Fibroblast of skin of left quadriceps (primary cell): ENCODE measurements at regions not wholly inside any gene's neighbourhood (a gene's known extent, or its start where the extent isn't known, plus 50 kb on each side); places are given as distances from the start of the nearest gene placed in this dataset.

Experiments
- DNase-seq, 2 experiments: peaks; one replicate each; pipeline ENCODE4 v3.0.0-alpha.2; 2013; ENCODE audit warnings: low read depth in 2 of 2

- DNase-seq = no peak
These were observed 386.8 kb upstream of the PTPRD start for GRCh38 chr9:10999646-11000045.

GRCh38 chr9:11001546-11001945 is 388.7 kb upstream of the PTPRD start:
- DNase-seq = no peak

GRCh38 chr9:11002705-11003104 is 389.9 kb upstream of the PTPRD start:
- no peak for DNase-seq

- DNase-seq = no peak
These were observed 391.0 kb upstream of the PTPRD start for GRCh38 chr9:11003836-11004235.

GRCh38 chr9:11011696-11012095 is 398.9 kb upstream of the PTPRD start:
- no peak for DNase-seq

- DNase-seq = no peak
These were observed 403.3 kb upstream of the PTPRD start for GRCh38 chr9:11016081-11016480.

GRCh38 chr9:11023201-11023600 is 410.4 kb upstream of the PTPRD start:
- no peak for DNase-seq

GRCh38 chr9:11025775-11026174 is 413.0 kb upstream of the PTPRD start:
- no peak for DNase-seq

- no peak for DNase-seq
These were observed 425.6 kb upstream of the PTPRD start for GRCh38 chr9:11038366-11038765.

- DNase-seq = no peak
These were observed 426.2 kb upstream of the PTPRD start for GRCh38 chr9:11039006-11039405.

- DNase-seq = no peak
These were observed 432.8 kb upstream of the PTPRD start for GRCh38 chr9:11045589-11045988.

GRCh38 chr9:11063263-11063662 is 450.5 kb upstream of the PTPRD start:
- DNase-seq = no peak

GRCh38 chr9:11064909-11065308 is 452.1 kb upstream of the PTPRD start:
- DNase-seq = no peak

- DNase-seq = no peak
These were observed 459.4 kb upstream of the PTPRD start for GRCh38 chr9:11072176-11072575.

GRCh38 chr9:11086561-11086960 is 473.8 kb upstream of the PTPRD start:
- peak; percentile 22 to 26 for DNase-seq

GRCh38 chr9:11088821-11089374 is 476.1 kb upstream of the PTPRD start:
- DNase-seq = no peak

- no peak for DNase-seq
These were observed 480.2 kb upstream of the PTPRD start for GRCh38 chr9:11092974-11093373.

- DNase-seq = no peak
These were observed 484.2 kb upstream of the PTPRD start for GRCh38 chr9:11097020-11097419.

- DNase-seq = no peak
These were observed 490.7 kb upstream of the PTPRD start for GRCh38 chr9:11103525-11103924.

- no peak for DNase-seq
These were observed 494.4 kb upstream of the PTPRD start for GRCh38 chr9:11107196-11107595.

- no peak for DNase-seq
These were observed 515.4 kb upstream of the PTPRD start for GRCh38 chr9:11128156-11128555.

GRCh38 chr9:11135851-11136250 is 523.0 kb upstream of the PTPRD start:
- DNase-seq = no peak

- no peak for DNase-seq
These were observed 528.6 kb upstream of the PTPRD start for GRCh38 chr9:11141357-11141756.

GRCh38 chr9:11142965-11143738 is 530.4 kb upstream of the PTPRD start:
- DNase-seq = no peak
